Skin of body (tissue), 1 donor: ENCODE measurements at regions not wholly inside any gene's neighbourhood (a gene's known extent, or its start where the extent isn't known, plus 50 kb on each side); places are given as distances from the start of the nearest gene placed in this dataset.
"Not testable (repeated sequence)": the region's sequence is repeated elsewhere in the genome, so short reads cannot be mapped to it uniquely, and the experiment has no call there.

Experiments used
- DNase-seq: peaks from one replicate; lab custom pipeline; 2025; lab: John Stamatoyannopoulos, UW

DNA sequence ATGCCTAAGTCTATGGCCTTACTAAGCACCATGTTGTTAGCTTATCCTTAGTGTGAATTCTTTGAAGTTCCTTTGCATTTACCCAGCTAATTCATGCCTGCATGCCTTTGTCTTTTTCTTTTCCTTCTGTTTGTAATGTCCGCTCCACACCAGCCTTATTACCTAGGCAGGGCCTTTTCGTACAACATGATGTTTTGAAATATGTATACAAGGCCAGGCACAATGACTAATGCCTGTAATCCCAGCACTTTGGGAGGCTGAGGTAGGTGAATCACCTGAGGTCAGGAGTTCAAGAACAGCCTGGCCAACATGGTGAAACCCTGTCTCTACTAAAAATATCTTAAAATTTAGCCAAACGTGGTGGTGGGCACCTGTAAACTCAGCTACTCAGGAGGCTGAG is 1636.5 kb upstream of the SEL1L start:
- DNase-seq = no peak

DNA sequence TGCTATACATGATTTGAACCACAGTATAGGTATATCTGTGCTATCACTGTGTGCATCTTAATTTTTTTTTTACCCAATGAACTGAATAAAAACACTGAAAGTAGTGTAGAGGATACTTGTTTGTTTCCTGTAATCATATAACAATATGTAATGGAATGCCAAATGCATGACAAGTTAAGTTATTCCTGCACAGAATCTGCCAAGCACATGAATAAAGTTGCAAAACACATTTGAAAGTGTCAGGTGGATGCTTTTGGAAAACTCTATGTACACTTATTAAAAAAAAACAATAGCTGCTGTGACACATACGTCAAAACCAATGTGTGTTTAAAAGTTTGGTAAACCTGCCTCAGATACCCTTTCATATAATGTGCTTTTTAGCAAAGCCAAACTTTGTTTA is 1638.1 kb upstream of the SEL1L start:
- no peak for DNase-seq

DNA sequence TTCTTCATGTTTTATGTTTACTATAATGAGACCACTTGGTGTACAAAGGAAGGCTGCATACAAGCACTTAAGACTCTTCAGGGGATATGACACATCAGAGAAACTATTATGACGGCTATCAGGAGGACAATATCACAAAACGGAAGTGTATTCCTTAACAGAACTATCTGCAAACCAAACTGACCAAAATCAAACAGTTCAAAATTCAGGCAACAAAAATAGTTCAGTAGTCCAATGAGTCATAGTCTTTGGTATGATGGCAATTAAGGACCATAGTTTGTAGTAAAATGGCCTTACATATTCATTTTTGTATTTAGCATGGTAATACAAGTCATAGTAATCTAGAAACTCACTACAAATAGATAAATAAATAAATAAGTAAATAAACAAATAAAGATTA is 1638.7 kb upstream of the SEL1L start:
- DNase-seq = no peak

DNA sequence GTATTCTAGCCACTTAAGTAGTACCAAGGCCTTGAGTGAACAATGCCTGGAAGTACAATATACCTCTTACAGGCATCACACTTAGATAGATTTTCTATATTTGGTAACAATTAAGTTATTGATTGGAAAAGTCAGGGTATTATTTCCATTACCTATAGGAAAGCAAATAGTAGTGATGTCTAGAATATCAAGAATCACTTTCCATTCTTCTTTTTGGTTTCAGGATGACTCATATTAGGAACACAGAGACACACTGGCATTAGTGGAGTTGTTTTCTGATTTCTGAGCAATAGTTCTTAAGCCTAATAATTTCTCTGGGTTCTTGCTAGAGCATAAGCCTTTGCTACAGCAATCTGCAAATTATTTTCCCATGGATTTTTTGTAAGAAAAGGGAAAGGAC is 1640.0 kb upstream of the SEL1L start:
- no peak for DNase-seq

DNA sequence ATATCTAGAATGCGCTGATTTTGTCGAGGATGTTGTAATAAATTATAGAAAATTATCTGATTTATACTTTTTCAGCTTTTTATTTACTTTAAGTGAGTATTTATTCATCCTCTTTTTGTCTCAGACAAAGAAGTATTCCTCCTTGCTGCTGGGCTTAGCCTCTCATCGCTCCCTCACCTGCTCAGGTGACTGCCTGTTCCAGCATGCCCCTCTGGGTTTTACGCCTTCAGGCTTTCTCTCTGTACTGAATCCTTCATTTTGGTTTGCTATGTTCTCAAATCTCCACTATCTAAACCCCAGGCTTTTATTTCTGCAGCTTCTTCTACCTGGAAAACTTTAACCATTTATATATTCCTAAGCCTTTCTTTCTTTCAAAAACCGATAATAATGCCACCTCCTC is 1650.9 kb upstream of the SEL1L start:
- no peak for DNase-seq

DNA sequence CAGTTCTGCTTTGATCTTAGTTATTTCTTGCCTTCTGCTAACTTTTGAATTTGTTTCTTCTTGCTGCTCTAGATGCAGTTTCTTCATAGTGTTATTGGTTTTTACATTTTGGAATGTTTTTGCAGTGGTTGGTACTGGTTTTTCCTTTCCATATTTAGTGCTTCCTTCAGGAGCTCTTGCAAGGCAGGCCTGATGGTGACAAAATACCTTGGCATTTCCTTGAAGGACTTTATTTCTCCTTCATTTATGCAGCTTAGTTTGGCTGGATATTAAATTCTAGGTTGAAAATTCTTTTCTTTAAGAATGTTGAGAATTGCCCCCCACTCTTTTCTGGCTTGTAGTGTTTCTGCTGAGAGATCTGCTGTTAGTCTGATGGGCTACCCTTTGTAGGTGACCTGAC is 1654.7 kb upstream of the SEL1L start:
- not testable (repeated sequence) for DNase-seq

DNA sequence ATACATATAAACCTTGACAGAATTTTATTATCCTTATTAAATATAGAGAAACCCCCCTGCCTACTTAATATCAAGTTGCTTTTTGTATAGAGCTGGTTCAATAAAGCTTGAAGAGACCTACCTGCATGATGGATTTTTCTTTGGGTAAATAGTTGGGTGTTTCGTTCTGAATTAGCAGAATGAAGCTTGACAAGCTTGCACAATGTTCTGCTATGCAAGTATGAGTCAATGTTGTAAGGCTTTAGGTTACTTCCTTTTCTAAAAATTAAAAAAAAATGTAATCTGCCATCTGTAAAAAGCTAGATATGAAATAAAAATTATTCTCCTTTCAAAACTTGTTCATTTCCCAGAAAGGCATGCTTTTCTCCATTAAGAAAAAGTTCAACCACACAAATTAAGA is 1662.6 kb upstream of the SEL1L start:
- no peak for DNase-seq

DNA sequence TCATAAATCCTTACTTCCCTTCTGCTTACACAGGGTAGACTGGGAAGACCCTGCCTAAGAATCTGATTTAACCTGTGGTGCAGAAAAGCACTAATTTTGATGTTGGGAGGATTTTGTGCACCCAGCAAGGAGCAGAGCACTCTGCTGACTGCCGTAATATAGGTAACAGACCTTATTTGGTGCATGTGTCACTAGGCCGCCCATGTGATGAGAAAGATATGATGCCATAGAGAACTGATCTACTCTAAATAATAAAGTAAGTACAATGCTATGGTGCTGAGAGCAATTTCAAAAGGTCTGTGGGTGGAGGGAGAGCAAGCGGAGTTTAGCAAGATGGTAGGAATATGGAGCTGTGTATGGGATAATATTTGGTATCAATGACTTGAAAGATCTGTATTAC is 1663.6 kb upstream of the SEL1L start:
- DNase-seq = no peak

DNA sequence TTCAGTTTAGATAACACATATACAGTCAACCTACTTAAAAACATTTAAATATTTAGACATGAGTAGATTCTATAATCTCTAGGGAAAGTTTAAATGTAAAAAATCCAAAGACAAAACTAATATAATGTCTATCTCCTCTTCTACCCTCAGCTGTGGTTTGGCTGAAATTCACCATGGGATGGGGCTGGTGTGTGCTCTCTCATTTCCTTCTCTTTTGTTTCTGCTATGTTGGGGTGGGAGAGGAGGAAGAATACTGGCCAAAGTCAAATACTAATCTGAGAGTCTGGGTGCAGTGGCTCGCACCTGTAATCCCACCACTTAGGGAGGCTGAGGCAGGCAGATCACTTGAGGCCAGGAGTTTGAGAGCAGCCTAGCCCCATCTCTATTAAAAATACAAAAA is 1673.9 kb upstream of the SEL1L start:
- no peak for DNase-seq

DNA sequence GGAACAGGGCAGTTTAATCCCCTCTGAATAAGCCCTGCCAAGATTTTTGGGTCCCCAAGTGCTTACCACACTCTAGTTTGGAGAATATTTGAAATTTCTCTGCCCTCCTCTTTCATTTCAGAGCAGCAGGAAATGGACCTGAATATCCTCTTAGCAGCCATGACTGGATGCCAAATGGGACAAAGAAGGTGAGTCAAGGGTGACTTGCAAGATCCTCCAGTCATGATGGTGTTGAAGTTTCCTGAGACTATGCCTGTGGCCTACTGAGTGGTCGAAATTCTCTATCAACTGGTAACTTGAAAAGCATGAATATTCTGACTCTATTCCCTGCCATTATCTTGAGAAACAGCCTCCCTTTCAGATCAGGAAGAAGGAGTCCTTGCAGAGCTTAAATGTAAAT is 1674.7 kb upstream of the SEL1L start:
- DNase-seq = no peak

DNA sequence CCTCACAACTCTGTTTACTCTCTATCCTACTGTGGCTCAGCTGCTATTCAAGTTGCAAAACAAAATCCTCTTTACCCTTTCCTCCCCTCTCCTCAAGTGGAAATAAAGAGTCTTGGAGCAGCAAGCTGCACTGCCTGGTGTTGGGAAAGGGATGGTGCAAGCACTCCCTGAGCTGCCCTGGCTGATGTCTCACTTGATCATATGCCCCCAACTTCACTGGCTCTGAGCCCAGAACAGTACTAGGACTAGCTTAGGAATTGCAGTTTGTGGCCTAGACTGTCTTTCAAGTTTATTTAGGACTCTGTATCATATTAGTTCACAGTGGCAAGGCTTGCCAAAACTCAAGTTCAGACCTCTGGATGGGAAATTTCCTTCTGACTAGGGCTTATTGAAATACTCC is 1683.8 kb upstream of the SEL1L start:
- peak; percentile 25 for DNase-seq

DNA sequence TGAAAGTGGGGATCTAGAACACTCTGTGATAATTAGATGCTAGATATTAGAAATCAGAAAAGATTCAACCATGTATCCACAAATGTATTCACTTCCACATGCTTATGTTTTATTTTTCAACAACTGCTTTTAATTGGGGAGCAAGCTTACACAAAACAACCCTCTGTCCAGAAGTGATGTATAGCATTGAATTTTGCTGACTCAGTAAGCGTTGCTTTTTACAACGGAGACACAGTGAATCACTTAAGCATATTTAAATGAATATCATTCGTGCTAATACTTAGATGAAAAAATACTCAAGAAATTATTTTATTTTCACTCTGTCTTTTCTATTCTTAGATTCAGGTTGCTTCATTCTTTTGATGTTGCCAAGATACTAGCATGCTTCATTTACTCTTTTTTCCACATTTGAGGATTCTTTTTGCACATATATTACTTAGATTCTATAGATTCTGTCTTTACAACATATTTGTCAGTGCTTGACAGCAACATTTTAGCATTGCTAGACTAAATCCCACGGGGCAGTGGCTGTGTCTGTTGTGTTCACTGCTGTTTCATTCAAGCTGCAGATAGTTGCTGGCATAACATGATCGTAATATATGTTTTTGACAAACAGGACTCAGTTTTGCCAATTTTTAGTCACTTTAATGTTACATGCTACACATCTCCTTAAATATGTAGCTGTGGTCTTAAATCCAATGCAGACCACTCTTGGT is 1714.4 kb upstream of the SEL1L start:
- DNase-seq = peak; percentile 13

DNA sequence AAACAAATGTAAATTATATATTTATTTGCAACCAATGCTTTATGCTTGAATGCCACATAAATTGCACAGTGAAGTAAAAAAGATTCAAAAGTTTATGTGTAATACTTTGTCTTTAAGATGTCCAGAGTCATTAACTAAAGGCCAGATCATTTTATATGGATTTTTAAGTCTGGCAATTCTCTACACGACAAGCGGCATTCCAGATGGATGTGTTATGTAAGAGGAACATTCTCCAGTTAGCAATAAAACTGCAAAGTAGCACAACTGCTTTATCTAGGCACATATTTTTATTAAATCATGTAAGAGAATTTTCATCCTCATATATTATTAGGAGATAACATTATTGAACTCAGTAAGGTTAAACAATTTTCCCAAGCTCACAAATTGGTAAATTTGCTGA is 1717.7 kb upstream of the SEL1L start:
- DNase-seq = no peak

DNA sequence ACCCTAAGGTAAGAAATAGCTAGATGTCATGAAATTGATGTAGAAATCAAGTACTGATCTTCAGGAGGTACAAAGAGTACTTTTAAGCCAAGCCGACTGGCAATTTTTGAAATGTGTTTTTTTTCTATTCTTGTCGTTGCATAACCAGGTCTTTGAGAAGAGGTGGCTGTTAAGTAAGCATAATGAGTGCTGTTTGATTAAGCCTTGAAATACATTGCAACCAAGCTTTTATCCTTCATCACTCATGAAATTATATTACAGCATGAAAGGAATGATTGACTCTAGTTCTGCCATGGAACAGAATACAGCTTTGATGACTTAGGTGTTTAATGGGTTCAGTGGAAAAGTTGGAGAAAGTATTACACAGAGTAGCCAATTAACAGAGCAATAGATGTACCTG is 1720.2 kb upstream of the SEL1L start:
- DNase-seq = no peak

DNA sequence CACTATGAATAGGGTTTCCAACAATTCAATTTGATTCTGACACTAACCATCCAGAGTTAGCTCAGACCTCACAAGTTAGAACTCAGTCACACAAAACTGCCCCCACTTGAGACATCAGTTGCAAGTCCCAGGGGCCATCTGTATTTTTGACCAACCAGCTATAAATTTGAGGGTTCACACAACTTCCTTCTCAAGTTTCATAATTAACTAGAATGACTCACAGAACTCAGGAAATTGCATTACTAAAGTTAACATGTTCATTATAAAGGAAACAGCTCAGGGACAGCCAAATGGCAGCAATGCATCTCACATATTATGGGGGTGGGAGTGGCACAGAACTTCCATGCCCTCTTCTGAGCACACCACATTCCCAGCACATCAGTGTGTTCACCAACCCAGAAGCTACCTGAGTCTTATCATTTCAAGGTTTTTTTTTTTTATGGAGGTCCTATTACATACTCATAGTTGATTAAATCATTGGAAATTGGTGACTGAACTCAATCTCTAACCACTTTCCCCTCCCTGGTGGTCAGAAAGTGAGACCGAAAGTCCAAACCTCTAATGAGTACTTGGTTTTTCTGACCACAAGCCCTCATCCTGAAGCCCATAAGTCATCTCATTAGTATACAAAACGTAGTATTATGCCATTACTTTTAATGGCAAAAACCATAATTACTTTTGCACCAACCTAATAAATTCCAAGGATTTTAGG is 1721.5 kb upstream of the SEL1L start:
- DNase-seq = no peak

DNA sequence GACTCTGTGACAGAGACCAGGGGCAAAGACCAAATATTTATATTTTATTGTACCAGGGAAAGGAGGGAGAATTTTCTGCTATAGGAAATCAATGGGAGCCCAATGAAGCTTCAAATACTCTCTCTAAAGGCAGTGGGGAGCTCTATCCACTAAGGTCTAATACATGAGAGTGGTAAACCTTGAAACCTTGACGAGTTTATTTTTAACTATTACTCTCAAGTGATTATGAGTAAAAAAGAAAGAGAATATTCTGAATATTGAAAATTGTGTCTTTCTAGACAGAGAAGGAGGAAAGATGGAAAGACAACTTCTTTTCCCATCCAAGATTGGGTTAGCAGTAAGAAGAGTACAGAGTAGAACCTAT is 1722.1 kb upstream of the SEL1L start:
- no peak for DNase-seq

DNA sequence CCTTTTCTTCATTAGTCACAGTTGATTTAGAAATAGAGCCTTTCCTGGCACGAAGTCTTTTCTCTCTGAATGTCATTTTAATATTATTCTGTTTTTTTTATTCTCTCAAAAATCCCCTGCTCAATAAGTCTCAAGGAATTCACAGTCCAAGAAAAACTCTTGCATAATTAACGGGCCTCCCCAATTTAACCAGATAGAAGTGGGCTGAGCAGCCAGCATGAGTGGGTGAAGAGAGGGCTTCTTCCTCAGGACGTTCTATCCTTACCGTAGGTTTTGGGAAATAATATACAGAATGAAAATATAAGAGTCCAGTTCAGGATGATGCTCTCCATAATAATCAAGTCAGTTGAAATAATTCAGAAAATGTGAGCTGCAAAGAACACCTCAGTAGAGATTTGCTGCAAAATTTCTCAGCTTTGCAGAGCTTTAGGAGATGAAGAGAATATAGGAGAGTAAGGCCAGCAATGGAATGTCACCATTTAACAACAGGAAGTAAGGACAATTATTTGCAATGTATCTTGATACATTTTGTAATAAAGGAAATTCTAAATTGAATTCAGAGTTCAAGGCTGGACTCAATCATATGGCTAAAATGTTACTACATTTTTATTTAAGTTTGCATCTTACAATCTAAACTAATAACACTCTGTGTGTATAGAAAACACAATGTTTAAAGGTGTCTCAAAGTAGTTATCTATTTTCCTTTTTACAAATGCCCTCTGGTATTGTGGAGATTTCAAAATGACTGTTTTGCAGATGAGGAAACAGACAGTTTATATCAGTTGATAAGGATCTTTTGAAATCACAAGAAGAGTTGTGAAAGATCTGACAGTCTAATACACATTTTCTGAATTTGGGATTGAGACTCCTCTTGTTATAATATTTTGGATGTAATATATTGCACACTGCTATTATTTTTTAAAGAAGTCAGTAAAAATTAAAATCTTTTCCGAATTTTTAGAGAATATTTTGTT is 1724.1 kb upstream of the SEL1L start:
- no peak for DNase-seq

DNA sequence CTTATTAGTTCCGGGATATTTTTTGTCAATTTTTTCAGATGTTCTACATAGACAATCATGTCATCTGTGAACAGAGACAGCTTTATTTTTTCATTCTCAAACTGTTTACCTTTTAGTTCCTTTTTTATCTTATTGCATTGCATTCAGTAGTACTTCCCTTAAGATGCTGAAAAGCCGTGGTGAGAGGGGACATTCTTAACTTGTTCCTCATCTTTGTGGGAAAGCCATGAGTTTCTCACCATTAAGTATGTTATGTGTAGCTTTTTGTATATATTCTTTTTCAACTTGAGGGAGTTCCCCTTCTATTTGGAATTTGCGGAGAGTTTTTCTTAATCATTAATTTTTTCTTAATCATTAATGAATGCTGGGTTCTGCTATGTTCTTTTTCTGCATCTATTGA is 1727.1 kb upstream of the SEL1L start:
- no peak for DNase-seq

DNA sequence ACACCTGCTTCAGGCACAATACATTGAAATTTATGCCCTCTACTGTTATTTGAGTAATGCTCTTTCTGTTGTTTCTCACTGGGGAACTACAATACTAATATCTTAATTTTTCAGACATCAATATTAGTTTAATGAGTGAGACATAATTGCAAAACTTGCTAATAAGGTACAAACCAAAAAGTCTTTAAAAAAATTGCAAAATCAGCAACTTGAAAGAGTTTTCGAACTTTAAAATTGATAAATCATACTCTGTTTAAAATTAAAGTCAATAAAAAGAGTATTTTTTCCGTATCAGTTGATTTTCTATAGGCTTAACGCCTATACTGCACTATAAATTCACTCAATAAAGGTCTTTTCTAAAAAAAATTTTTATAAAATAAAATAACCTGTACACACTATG is 1735.9 kb upstream of the SEL1L start:
- DNase-seq = no peak

DNA sequence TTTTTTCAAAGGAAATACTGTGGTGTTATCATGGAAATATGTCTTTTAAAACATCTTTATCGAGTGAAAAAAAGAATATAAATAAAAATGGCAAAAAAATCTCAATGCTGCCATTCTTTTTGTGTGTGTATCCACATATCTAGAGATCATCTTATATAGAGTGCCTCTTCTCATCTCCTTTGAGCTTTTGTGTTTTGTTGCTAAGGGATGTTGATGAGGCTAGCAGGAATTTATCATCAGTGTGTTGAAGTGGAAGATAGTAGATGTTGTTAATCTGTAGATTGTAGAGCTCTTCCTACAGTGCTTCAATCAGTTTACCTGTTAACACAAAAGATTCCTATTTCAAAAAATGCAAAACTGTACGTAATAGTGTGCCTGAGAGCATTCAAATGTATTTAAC is 1738.0 kb upstream of the SEL1L start:
- no peak for DNase-seq

DNA sequence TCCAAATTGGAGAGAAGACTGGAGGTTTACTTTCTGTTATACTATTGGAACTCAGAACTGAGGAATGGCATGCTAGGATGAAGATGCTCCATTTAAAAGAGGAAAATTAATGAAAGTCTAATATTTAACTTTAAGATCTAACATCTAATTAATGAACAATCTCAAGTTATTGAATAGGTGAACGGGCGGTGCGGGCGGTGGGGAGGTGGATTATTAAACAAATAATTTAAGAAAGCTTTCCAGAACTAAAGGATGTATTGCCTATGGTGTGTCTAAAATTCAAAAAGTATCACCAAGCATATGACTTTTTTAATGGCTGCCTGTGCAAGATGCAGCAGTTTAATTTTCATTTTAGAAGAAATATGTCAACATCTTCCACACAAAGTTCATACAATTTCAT is 1747.1 kb upstream of the SEL1L start:
- no peak for DNase-seq

DNA sequence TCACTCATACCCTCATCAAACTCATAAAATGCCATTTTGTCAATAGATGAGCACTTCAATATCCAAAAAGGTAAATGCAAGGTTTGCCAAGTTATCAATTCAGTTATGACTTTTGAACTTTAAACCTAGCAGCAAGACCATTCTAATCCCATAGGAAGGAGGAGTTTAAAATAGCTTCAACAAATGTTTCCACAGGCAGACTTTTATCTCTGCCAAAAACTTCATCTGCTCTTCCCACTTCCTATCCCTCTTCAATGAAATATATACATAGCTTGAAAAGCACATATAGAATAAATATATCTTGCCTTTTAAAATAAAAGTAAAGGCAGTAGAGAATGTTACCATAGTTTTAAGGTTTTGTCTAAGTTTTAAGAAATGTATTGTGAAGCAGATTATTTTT is 1749.1 kb upstream of the SEL1L start:
- no peak for DNase-seq
